Skeletal muscle tissue (tissue), 3 donors: ENCODE measurements at regions not wholly inside any gene's neighbourhood (a gene's known extent, or its start where the extent isn't known, plus 50 kb on each side); places are given as distances from the start of the nearest gene placed in this dataset.

Experiments used
- H3K27ac ChIP-seq: one replicate; pipeline ENCODE4 v1.7.0; 2013; ENCODE audit warnings: mild to moderate bottlenecking, low read depth, low read length, inconsistent platforms
- H3K27me3 ChIP-seq, 3 donors: one replicate each; pipeline ENCODE4 v1.7.0; 2013; ENCODE audit warnings: low read length in 3 of 3; ENCODE audit not compliant: control insufficient read depth in 3 of 3, insufficient read depth in 3 of 3
- H3K36me3 ChIP-seq, 3 donors: one replicate each; pipeline ENCODE4 v1.7.0; 2013; ENCODE audit warnings: low read length in 3 of 3; ENCODE audit not compliant: control insufficient read depth in 3 of 3, insufficient read depth in 3 of 3
- H3K4me1 ChIP-seq, 3 donors: one replicate each; pipeline ENCODE4 v1.7.0; 2013; ENCODE audit warnings: low read length in 3 of 3, mild to moderate bottlenecking in 3 of 3; ENCODE audit not compliant: control insufficient read depth in 3 of 3, insufficient read depth in 3 of 3
- H3K4me3 ChIP-seq, 3 donors: one replicate each; pipeline ENCODE4 v1.7.0; 2013; ENCODE audit warnings: low read length in 3 of 3
- H3K9ac ChIP-seq, 3 donors: one replicate each; pipeline ENCODE4 v1.7.0; 2013; ENCODE audit warnings: low read length in 3 of 3, mild to moderate bottlenecking in 3 of 3, moderate library complexity in 2 of 3, low read depth in 1 of 3
- H3K9me3 ChIP-seq, 3 donors: one replicate each; pipeline ENCODE4 v1.7.0; 2013; ENCODE audit warnings: low read length in 3 of 3; ENCODE audit not compliant: control insufficient read depth in 3 of 3
- donor health status: Osteomylitis.

GRCh38 chr20:57009355-57009754 lies 257.1 kb downstream of the BMP7 start:
- Histone ChIP-seq H3K36me3 (no peaks in the 10 kb centered on the region), H3K27ac (no peak overlapping the region), H3K27me3 (peaks cover 6 to 36% (median 25%) of the 10 kb centered on the region in 3 donors)

DNA sequence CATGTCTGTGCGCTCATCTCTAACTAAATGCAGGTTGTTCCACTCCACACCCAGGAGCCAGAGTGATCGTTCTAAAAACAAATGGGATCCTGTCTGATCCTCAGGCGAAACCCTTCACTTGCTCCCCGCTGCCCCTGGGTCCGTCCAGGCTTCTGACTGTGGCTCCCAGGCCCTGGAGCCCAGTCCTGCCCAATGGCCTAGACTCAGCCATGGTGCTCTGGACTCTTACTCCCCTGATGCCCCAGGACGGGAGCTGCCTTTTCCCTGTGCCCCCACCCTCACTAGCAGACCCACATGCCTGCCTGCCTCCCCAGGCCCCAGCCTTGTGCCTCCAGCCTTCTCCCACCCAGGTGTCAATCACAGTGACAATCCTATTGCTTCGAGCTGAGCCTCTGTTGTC lies 256.7 kb downstream of the BMP7 start:
- no peak overlapping the region for H3K4me3 ChIP-seq
- no peaks in the 10 kb centered on the region for H3K36me3 ChIP-seq
- no peak overlapping the region for H3K27ac ChIP-seq
- H3K9me3 ChIP-seq, result peaks cover 0 to under 1% (median 0%) of the 10 kb centered on the region in 3 donors
- H3K27me3 ChIP-seq, result peaks cover 6 to 37% (median 21%) of the 10 kb centered on the region in 3 donors
- no peak overlapping the region for H3K9ac ChIP-seq
- no peaks in the 10 kb centered on the region for H3K4me1 ChIP-seq

More at GRCh38 chr20:57009355-57009754, 257.1 kb downstream of the BMP7 start:
- Histone ChIP-seq H3K4me3 (no peak overlapping the region), H3K4me1 (no peaks in the 10 kb centered on the region), H3K9me3 (peaks cover 0 to 2% (median 0%) of the 10 kb centered on the region in 3 donors), H3K9ac (no peak overlapping the region)

- H3K9ac ChIP-seq, result no peak overlapping the region
- no peak overlapping the region for H3K4me3 ChIP-seq
- no peaks in the 10 kb centered on the region for H3K36me3 ChIP-seq
- no peaks in the 10 kb centered on the region for H3K9me3 ChIP-seq
- peaks cover 6 to 37% (median 19%) of the 10 kb centered on the region in 3 donors for H3K27me3 ChIP-seq
- no peak overlapping the region for H3K27ac ChIP-seq
- no peaks in the 10 kb centered on the region for H3K4me1 ChIP-seq
These were observed 253.8 kb downstream of the BMP7 start for GRCh38 chr20:57012691-57013090.

- no peak overlapping the region for H3K9ac ChIP-seq
- no peaks in the 10 kb centered on the region for H3K4me1 ChIP-seq
- H3K36me3 ChIP-seq, result no peaks in the 10 kb centered on the region
- no peak overlapping the region for H3K4me3 ChIP-seq
- peaks cover 6 to 37% (median 19%) of the 10 kb centered on the region in 3 donors for H3K27me3 ChIP-seq
- H3K27ac ChIP-seq, result no peak overlapping the region
- H3K9me3 ChIP-seq, result no peaks in the 10 kb centered on the region
These were observed 253.2 kb downstream of the BMP7 start for GRCh38 chr20:57013217-57013616.

- Histone ChIP-seq H3K9ac (no peak overlapping the region), H3K27me3 (peaks cover 6 to 39% (median 19%) of the 10 kb centered on the region in 3 donors)
These were observed 252.7 kb downstream of the BMP7 start for GRCh38 chr20:57013741-57014140.

GRCh38 chr20:57020364-57020763 lies 246.1 kb downstream of the BMP7 start:
- Histone ChIP-seq H3K4me3 (no peak overlapping the region), H3K27me3 (peaks cover 3 to 42% (median 14%) of the 10 kb centered on the region in 3 donors), H3K9me3 (no peaks in the 10 kb centered on the region), H3K27ac (no peak overlapping the region), H3K9ac (no peak overlapping the region), H3K4me1 (no peaks in the 10 kb centered on the region), H3K36me3 (no peaks in the 10 kb centered on the region)

More at GRCh38 chr20:57013741-57014140, 252.7 kb downstream of the BMP7 start:
- no peak overlapping the region for H3K4me3 ChIP-seq
- H3K4me1 ChIP-seq, result no peaks in the 10 kb centered on the region
- no peaks in the 10 kb centered on the region for H3K36me3 ChIP-seq
- H3K9me3 ChIP-seq, result no peaks in the 10 kb centered on the region
- no peak overlapping the region for H3K27ac ChIP-seq

- H3K9ac ChIP-seq, result no peak overlapping the region
- H3K27ac ChIP-seq, result no peak overlapping the region
- H3K4me3 ChIP-seq, result no peak overlapping the region
- no peaks in the 10 kb centered on the region for H3K9me3 ChIP-seq
- no peaks in the 10 kb centered on the region for H3K4me1 ChIP-seq
- H3K27me3 ChIP-seq, result peaks cover 3 to 37% (median 14%) of the 10 kb centered on the region in 3 donors
- no peaks in the 10 kb centered on the region for H3K36me3 ChIP-seq
These were observed 244.1 kb downstream of the BMP7 start for GRCh38 chr20:57022306-57022705.

GRCh38 chr20:57023007-57023406 lies 243.4 kb downstream of the BMP7 start:
- Histone ChIP-seq H3K9me3 (no peaks in the 10 kb centered on the region), H3K4me3 (no peak overlapping the region), H3K9ac (no peak overlapping the region), H3K27ac (no peak overlapping the region), H3K27me3 (peaks cover 3 to 38% (median 14%) of the 10 kb centered on the region in 3 donors), H3K36me3 (no peaks in the 10 kb centered on the region), H3K4me1 (no peaks in the 10 kb centered on the region)

DNA sequence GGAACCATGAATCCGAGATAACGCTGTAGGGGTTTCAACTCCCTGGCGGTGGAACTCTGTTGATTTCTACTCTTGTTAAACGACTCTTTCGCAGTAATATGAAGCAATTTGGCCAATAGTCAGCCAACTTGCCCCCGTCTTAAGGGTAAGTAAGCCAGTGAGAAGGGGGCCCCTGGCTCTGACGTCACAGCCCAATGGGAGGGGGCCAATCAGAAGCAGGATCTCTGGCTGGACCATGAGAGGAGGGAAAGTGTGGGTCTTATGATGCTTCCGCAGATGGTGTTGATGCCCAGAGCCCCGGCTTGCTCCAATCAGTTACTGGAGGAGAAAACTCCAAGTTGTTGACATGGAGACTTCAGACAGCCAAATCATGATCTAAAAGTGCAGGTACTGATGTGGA lies 242.4 kb downstream of the BMP7 start:
- no peak overlapping the region for H3K9ac ChIP-seq
- no peaks in the 10 kb centered on the region for H3K4me1 ChIP-seq
- no peak overlapping the region for H3K27ac ChIP-seq
- H3K4me3 ChIP-seq, result no peak overlapping the region
- no peaks in the 10 kb centered on the region for H3K9me3 ChIP-seq
- H3K36me3 ChIP-seq, result no peaks in the 10 kb centered on the region
- peaks cover 3 to 36% (median 14%) of the 10 kb centered on the region in 3 donors for H3K27me3 ChIP-seq

GRCh38 chr20:57024849-57025248 lies 241.6 kb downstream of the BMP7 start:
- Histone ChIP-seq H3K27me3 (peaks cover 3 to 41% (median 14%) of the 10 kb centered on the region in 3 donors), H3K27ac (no peak overlapping the region), H3K4me1 (no peaks in the 10 kb centered on the region)

More at GRCh38 chr20:57024849-57025248, 241.6 kb downstream of the BMP7 start:
- no peak overlapping the region for H3K4me3 ChIP-seq
- H3K9me3 ChIP-seq, result no peaks in the 10 kb centered on the region
- H3K9ac ChIP-seq, result no peak overlapping the region
- no peaks in the 10 kb centered on the region for H3K36me3 ChIP-seq
